HCT116 (cell line): ENCODE measurements at regions not wholly inside any gene's neighbourhood (a gene's known extent, or its start where the extent isn't known, plus 50 kb on each side); places are given as distances from the start of the nearest gene placed in this dataset.

Experiments used
- CTCF ChIP-seq, 3 experiments: fragments of 200-600 bp in 1 of 3; sonication (generic) in 1 of 3; IDR thresholded peaks in 2 of 3; conservative IDR thresholded peaks in 1 of 3; 2 replicates each; pipeline ENCODE4 v1.5.1; 2012 to 2017; ENCODE audit warnings: low read depth in 2 of 3, low read length in 2 of 3, antibody characterized with exemption in 1 of 3, borderline replicate concordance in 1 of 3, control low read depth in 1 of 3, mild to moderate bottlenecking in 1 of 3, mixed read lengths in 1 of 3, mixed run types in 1 of 3, moderate library complexity in 1 of 3; ENCODE audit not compliant: insufficient read depth in 1 of 3
- EGR1 ChIP-seq: IDR thresholded peaks from 2 replicates; pipeline ENCODE4 v1.6.1; 2012; ENCODE audit warnings: low read depth
- EZH2 ChIP-seq: fragments of 200-600 bp; sonication (generic); IDR thresholded peaks from 2 replicates; pipeline ENCODE4 v1.6.1; 2017; ENCODE audit warnings: antibody characterized with exemption, mixed run types
- RAD21 ChIP-seq: IDR thresholded peaks from 2 replicates; pipeline ENCODE4 v1.6.1; 2012; ENCODE audit warnings: low read depth, mild to moderate bottlenecking
- ZNF274 ChIP-seq: fragments of 200-500 bp; sonication (Bioruptor generic); IDR thresholded peaks from 2 replicates; pipeline ENCODE4 v1.6.1; 2014; ENCODE audit warnings: mild to moderate bottlenecking, low read depth, low read length, inconsistent platforms
- TF ChIP-seq, protein P1 (sequence below): IDR thresholded peaks from 2 replicates; pipeline ENCODE4 v1.6.1; 2012
- TF ChIP-seq, protein P2 (sequence below): IDR thresholded peaks from 2 replicates; pipeline ENCODE4 v1.6.1; 2012

- TF ChIP-seq, protein P1, sequence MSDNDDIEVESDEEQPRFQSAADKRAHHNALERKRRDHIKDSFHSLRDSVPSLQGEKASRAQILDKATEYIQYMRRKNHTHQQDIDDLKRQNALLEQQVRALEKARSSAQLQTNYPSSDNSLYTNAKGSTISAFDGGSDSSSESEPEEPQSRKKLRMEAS, result no peak
- TF ChIP-seq EGR1 (no peak), ZNF274 (no peak), CTCF (IDR thresholded peaks at IDR 0.05 in 2 of 3, conservative IDR thresholded peaks at IDR 0.05 in 1 of 3; ENCODE audit: borderline replicate concordance in 1 of 3, insufficient read depth in 1 of 3, low read depth in 2 of 3, low read length in 2 of 3) (no peak), RAD21 (no peak), EZH2 (no peak)
- TF ChIP-seq, protein P2, sequence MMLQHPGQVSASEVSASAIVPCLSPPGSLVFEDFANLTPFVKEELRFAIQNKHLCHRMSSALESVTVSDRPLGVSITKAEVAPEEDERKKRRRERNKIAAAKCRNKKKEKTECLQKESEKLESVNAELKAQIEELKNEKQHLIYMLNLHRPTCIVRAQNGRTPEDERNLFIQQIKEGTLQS, result no peak
Measured at GRCh38 chr10:85235258-85235657, 906.9 kb downstream of the CCSER2 start.
